ENCODE measurements at regions not wholly inside any gene's neighbourhood (a gene's known extent, or its start where the extent isn't known, plus 50 kb on each side); places are given as distances from the start of the nearest gene placed in this dataset.

- TF ChIP-seq, protein P1, sequence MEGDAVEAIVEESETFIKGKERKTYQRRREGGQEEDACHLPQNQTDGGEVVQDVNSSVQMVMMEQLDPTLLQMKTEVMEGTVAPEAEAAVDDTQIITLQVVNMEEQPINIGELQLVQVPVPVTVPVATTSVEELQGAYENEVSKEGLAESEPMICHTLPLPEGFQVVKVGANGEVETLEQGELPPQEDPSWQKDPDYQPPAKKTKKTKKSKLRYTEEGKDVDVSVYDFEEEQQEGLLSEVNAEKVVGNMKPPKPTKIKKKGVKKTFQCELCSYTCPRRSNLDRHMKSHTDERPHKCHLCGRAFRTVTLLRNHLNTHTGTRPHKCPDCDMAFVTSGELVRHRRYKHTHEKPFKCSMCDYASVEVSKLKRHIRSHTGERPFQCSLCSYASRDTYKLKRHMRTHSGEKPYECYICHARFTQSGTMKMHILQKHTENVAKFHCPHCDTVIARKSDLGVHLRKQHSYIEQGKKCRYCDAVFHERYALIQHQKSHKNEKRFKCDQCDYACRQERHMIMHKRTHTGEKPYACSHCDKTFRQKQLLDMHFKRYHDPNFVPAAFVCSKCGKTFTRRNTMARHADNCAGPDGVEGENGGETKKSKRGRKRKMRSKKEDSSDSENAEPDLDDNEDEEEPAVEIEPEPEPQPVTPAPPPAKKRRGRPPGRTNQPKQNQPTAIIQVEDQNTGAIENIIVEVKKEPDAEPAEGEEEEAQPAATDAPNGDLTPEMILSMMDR (conservative IDR thresholded peaks at IDR 0.05; ENCODE audit: low read depth, low read length), result no peak
- TF ChIP-seq USF2 (IDR thresholded peaks at IDR 0.05; ENCODE audit: low read depth, low read length) (no peak), FOS (IDR thresholded peaks at IDR 0.05; ENCODE audit: low read depth, low read length) (no peak), MXI1 (IDR thresholded peaks at IDR 0.05; ENCODE audit: borderline replicate concordance, low read depth, low read length) (no peak), MAZ (IDR thresholded peaks at IDR 0.05; ENCODE audit: borderline replicate concordance, low read depth, low read length) (no peak), RAD21 (IDR thresholded peaks at IDR 0.05; ENCODE audit: low read length) (no peak), BHLHE40 (IDR thresholded peaks at IDR 0.05; ENCODE audit: low read depth, low read length) (no peak), POLR2A (IDR thresholded peaks at IDR 0.05; ENCODE audit: low read depth, low read length) (no peak), NFE2L2 (IDR thresholded peaks at IDR 0.05; ENCODE audit: low read depth, low read length) (no peak), SMC3 (IDR thresholded peaks at IDR 0.05; ENCODE audit: low read depth, low read length) (no peak), MAFK (IDR thresholded peaks at IDR 0.05; ENCODE audit: low read depth, low read length) (no peak), RFX5 (IDR thresholded peaks at IDR 0.05; ENCODE audit: low read depth, low read length) (no peak), ELK1 (IDR thresholded peaks at IDR 0.05; ENCODE audit: borderline replicate concordance, low read depth, low read length) (no peak), CHD1 (IDR thresholded peaks at IDR 0.05; ENCODE audit: low read depth, low read length) (no peak)
These were observed 1026.3 kb downstream of the TAF11L14 start for GRCh38 chr5:18660511-18660910.

Measured in IMR-90 (cell line).